ELF-1 (cell line): ENCODE measurements at regions not wholly inside any gene's neighbourhood (a gene's known extent, or its start where the extent isn't known, plus 50 kb on each side); places are given as distances from the start of the nearest gene placed in this dataset.

Experiments used
- DNase-seq: peaks from one replicate; pipeline ENCODE4 v3.0.0-alpha.2; 2016; ENCODE audit warnings: low read depth, low spot score

- no peak for DNase-seq
Measured at GRCh38 chr20:60676011-60676410, 576.0 kb upstream of the CDH4 start.

- DNase-seq = no peak
Measured at GRCh38 chr20:60677819-60678218, 574.2 kb upstream of the CDH4 start.

GRCh38 chr20:60680554-60680953 lies 571.5 kb upstream of the CDH4 start:
- DNase-seq = no peak

DNA sequence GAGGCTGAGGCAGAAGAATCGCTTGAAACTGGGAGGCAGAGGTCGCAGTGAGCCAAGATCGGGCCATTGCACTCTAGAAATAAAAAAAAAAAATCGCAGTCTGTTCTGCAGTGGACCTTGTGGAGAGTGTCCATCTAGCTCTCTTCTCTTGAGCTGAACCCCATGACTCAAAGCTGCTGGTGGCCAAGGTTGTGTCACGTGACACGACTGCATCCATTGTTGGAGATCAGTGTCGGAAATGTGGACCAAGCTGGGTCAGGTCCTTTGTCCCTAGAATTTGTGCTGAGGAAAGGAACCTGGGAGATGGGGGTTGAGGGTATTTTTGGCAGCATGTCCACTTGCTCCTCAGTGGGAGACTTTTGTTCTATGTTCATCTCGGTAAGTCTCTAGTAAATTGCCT lies 564.8 kb upstream of the CDH4 start:
- no peak for DNase-seq

DNA sequence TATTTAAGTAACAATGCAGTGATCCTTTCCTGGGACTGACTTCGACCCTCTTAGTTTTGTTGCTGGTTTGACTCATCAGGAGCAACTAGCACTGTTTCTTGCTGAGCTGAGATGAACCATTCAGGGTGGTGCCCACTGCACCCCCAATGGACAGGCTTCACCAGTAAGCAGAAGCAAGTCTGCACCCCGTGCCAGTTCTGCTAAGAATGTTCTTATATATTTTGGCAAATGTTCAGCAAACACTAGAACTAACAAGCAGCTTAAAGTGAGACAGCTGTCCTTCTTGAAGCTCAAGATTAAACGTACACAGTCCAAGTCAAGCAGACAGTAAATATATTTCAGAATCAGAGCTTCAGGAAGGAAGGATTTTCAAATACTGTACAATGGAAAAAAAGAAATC lies 561.3 kb upstream of the CDH4 start:
- no peak for DNase-seq

DNA sequence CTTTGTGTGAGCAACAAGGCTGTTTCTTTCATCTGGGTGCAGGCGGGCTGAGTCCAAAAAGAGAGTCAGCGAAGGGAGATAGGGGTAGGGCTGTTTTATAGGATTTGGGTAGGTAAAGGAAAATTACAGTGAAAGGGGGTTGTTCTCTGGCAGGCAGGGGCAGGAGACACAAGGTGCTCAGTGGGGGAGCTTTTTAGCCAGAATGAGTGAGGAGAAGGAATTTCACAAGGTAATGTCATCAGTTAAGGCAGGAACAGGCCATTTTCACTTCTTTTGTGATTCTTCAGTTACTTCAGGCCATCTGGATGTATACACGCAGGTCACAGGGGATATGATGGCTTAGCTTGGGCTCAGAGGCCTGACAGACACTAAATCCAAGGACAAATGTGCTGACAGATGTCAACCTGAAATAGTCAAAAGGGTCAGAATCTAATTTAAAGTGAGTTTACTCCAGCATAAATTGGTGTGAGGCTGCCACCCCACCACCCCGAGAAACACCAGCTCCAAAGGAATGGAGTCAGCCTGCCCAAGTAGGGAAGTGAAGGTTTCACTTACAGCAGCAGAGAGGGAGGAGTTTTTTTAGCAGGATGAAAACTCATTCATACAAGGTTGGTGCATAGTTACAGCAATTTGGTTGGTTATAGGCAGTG lies 560.0 kb upstream of the CDH4 start:
- peak; percentile 64 for DNase-seq

DNA sequence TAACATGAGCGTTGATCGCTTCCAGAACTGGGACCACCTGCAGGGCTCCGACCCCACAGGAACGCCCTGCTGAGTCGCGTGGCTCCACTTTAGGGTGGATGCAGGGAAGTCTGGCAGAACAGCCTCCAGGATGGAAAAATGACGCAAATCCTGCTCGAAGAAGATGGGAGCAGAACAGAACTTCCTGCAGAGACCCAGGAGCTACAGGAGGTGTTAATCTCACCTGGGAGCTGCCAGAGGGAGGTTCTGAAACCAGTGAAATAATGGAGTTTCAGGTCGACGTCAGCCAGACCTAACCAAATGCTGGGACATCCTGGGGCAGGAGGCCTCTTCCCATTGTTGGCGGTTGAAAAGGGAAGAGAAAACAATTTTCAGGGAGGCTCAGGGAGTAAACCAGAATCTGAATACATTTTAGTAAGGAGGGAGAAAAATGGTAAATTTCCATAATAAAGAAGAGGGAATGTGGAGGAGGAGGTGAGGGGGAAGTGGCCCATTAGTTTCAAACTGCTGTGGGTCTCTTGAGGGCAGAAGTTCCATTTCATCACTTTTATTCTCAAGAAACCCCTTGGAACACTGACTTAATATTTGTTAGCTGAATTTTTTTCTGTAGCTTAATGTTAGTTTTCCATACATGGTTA lies 558.4 kb upstream of the CDH4 start:
- peak; percentile 60 for DNase-seq

DNA sequence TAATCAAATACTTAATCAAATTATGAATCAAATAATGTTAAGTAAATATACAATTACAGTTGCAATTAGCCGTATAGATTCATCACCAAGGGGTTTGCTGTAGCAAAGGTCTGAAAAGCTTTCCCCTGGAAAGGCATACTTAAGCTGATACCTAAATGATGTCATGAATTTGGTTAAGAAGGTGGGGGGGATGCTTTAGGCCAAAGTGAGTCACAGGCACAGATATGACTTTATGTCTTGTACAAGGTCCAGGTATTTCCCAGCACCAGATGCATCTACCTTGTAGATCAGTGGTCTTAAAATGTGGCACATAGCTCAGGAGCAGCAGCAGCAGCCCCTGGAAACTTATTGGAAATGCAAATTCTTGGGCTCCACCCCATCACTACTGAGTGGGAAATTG lies 557.3 kb upstream of the CDH4 start:
- no peak for DNase-seq

- peak; percentile 49 for DNase-seq
Measured at GRCh38 chr20:60695226-60696000, 556.6 kb upstream of the CDH4 start.

DNA sequence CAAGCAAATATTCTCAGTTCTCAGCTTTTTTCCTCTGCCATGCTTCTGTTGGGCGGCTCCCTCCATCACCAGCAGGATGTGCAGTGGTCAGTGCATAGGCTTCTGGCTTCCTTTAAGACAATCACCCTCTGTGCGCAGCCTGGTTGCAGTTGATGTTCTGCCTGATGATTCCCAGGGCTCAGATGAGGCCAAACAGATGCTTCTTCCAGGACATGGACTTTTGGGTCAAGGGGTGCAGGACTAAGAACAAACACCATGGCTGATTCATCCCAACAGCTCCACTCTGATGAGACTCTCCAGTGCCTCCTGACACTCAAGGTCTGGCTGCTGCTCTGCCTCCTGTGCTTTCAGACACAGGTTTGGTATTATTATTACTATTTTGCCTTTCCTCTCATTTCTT lies 554.8 kb upstream of the CDH4 start:
- peak; percentile 33 for DNase-seq

- DNase-seq = no peak
Measured at GRCh38 chr20:60700728-60701127, 551.3 kb upstream of the CDH4 start.

- DNase-seq = no peak
Measured at GRCh38 chr20:60704147-60704546, 547.9 kb upstream of the CDH4 start.

- DNase-seq = no peak
Measured at GRCh38 chr20:60713396-60713795, 538.7 kb upstream of the CDH4 start.

GRCh38 chr20:60715172-60715571 lies 536.9 kb upstream of the CDH4 start:
- DNase-seq = peak; percentile 35

DNA sequence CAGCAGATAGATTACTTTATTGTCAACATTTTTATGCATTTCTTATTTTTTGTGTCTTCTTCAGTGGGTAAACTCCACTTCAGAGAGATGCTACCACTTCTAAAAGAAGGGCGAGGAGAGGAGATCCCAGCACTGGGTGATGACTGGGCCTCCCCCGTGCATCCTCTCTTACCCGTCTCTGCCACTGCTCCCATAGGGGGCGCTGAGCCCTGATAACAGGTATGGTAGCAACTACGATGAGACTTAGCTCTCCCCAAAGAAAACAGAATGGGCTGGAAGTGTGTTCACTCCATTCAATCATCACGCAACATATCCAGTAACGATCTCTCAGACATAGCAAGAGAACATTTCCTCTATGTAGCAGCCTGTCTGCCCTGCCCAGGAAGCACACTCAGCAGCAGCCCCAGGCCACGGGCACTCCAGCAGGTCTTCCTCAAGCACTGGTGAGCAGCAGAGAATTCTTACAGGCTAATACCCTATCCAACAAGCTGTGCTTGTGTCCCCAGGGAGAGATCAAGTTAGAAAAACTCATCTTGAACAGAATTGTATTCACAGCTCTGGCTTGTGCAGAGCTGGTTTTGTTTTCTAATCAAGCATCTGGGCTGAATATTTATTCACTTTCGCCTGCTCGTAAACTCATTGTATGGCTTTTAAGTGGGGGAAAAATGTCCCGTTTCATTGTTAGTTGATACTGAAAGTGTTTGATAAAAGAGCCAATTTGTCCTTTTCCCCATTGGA lies 533.1 kb upstream of the CDH4 start:
- peak; percentile 32 for DNase-seq

DNA sequence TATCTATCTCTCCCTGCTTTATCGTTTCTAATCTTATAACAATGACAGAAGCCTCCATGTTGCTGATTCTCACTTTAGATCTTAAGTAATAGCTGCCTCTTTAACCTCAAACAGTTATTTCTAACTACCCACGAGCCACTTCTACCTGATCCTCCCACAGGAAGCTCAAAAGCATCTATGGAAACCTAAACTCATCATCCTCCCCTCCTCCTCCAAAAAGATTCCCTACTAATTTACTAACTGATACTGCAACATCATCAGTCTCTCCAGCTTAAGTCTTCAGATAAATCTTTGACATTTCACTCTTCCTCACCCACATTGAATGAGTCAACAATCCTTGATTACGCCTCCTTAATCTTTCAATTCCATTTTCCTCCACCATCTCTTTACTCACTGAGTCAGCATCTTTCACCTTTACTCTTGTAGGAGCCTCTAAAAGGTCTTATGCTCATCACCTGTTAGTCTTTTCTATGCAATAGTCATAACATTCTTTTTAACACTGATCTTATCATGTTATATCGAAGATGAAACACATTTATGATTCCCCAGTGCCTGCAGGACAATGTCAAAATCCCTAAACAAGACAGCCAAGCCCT lies 526.7 kb upstream of the CDH4 start:
- DNase-seq = no peak

DNA sequence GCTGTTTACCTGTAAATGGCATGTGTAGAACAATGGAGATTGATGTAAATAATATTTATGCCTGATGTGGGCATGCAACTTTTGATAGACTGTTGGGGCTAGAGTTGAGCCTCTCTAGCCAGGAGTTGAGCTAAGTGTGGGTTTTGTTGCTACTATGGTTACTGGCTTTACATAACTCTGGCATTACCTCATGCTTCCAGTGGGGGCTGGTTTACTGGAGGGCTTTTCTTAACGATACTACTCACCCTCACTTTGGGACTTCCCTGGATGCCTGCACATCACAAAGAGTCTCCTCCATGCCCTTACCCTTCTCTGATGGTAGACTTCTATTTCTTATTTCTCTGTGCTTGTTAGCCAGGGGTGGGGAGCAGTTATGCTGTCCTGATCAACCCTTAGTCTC lies 524.6 kb upstream of the CDH4 start:
- peak; percentile 30 for DNase-seq

DNA sequence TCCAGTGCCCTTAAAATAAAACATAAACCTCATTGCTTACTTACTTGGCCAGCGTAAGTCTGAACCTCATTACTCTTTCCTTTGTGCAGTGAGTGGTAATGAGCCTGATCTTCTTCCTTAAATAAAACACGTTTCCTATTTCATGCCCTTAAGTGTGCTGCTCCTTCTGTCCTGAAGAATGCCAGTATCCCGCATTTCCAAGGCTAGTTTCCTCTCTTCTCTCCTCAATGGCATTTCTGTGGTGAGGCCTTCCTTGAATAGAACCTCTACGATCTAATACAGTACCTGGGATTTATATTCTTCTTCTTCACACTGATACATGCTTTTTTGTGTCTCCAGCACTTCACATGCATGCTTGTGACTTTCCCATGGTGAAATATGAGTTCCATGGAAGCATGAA lies 523.4 kb upstream of the CDH4 start:
- no peak for DNase-seq

DNA sequence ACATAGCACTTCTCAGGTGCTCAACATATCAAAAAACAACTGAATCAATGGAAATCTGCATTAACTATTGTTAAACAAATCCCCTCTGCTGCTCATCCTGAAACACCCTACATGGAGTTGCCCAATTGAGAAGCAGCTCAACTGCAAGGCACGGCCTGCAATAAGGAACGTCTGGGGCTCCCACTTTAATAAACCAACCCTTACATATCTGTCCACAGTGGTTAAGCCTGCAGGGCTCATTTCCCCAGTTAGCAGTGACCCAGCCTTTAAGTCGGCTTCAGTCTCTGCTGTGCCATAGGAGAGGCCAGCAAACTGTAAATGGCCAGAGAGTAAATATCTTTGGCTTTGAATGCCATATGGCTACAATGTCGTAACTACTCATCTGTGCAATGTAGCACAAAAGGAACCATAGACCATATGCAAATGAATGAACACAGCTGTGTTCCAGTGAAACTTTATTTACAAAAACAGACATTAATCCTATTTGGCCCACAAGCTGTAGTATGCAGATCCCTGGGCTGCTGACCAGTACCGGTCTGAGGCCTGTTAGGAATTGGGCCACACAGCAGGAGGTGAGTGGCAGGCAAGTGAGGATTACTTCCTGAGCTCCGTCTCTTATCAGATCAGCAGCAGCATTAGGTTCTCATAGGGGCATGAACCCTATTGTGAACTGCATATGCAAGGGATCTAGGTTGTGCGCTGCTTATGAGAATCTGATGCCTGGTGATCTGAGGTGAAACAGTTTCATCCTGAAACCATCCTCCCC lies 522.7 kb upstream of the CDH4 start:
- DNase-seq = no peak

DNA sequence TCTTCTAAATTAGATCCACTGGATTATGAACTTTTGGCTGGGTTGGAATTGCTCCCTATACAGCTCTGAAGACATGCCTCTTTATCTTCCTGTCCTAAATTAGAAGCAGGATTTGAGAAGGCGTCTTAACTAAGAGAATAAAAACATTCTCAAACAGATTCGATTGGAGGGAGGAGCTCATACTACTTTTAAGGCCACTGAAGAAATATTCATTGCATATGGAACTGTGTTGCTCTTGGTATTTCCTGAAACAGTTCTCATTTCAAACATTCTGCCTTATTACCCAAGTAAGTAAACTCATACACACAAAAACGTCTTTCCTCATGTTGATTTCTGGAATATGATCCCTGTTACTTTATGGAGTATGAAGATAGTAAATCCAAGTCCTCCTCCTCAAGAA lies 519.7 kb upstream of the CDH4 start:
- DNase-seq = no peak

DNA sequence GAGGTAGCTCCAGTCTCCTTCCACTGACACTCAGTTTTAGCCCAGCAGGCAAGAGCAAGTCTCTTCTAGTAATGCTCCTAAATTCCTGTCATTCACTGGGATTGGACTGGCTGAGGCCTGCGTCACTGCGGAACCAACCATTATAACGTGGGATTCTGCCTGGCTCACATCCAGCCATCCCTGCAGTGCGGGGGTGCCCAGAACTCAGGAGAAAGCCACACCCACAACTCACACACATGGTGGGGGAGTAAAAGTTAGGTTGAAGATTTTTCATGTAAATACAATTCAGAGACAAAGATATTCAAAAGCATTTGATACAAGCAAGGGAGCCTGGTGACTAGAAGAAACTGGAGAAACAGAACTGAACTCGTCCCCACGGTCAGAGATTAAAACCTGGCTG lies 504.0 kb upstream of the CDH4 start:
- DNase-seq = no peak
